ENCODE measurements at regions not wholly inside any gene's neighbourhood (a gene's known extent, or its start where the extent isn't known, plus 50 kb on each side); places are given as distances from the start of the nearest gene placed in this dataset.

DNA sequence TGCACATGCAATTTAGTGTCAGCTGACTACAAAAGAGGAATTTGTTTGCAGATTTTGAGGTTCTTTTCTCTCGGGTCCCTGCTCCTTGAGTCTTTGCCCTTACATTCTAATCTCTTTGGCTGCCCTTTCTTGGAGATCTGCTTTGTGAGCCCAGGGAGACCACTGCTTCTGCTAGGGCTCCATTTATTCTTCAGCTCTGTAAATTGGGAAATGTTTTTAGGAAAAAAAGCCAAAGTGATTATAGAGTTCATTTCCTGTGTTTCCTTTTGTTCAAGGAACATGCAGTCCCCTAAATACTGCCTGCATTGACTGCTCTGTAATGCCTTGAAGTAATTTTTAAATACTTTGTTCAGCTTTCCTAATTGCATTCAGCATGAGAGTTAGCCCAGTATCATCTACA, 197.4 kb downstream of the CSNK1G3 start:
- Histone ChIP-seq H3K27ac (ENCODE audit: extremely low read depth, low read depth, low read length) (no peak overlapping the region), H3K4me3 (ENCODE audit: low read depth, low read length) (no peak overlapping the region), H3K4me1 (ENCODE audit: control insufficient read depth, insufficient read depth, low read length) (no peaks in the 10 kb centered on the region), H3K9me3 (ENCODE audit: control insufficient read depth, insufficient read depth, low read depth, low read length) (no peaks in the 10 kb centered on the region), H3K36me3 (ENCODE audit: control insufficient read depth in 2 of 2, insufficient read depth in 1 of 2, low read length in 2 of 2) (no peaks in the 10 kb centered on the region)
- ChIA-PET POLR2A (no interaction called here), CTCF (no interaction called here)
- no peak for TF ChIP-seq ZFP37 (tag by site-specific recombination; IDR thresholded peaks at IDR 0.05)
- TF ChIP-seq ZNF549 (tag by site-specific recombination; IDR thresholded peaks at IDR 0.05), result no peak
- TF ChIP-seq HOXD13 (CRISPR knock-in tag; IDR thresholded peaks at IDR 0.05; ENCODE audit: borderline replicate concordance), result no peak
- TF ChIP-seq KLF9 (tag by site-specific recombination; IDR thresholded peaks at IDR 0.05; ENCODE audit: low read depth), result no peak
- no peak for TF ChIP-seq ZBTB17 (tag by site-specific recombination; IDR thresholded peaks at IDR 0.05)
- TF ChIP-seq ZNF23 (tag by site-specific recombination; IDR thresholded peaks at IDR 0.05; ENCODE audit: borderline replicate concordance), result no peak
- TF ChIP-seq, protein P1, sequence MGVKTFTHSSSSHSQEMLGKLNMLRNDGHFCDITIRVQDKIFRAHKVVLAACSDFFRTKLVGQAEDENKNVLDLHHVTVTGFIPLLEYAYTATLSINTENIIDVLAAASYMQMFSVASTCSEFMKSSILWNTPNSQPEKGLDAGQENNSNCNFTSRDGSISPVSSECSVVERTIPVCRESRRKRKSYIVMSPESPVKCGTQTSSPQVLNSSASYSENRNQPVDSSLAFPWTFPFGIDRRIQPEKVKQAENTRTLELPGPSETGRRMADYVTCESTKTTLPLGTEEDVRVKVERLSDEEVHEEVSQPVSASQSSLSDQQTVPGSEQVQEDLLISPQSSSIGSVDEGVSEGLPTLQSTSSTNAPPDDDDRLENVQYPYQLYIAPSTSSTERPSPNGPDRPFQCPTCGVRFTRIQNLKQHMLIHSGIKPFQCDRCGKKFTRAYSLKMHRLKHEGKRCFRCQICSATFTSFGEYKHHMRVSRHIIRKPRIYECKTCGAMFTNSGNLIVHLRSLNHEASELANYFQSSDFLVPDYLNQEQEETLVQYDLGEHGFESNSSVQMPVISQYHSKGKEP (tag by site-specific recombination; IDR thresholded peaks at IDR 0.05), result no peak
- TF ChIP-seq, protein P2, sequence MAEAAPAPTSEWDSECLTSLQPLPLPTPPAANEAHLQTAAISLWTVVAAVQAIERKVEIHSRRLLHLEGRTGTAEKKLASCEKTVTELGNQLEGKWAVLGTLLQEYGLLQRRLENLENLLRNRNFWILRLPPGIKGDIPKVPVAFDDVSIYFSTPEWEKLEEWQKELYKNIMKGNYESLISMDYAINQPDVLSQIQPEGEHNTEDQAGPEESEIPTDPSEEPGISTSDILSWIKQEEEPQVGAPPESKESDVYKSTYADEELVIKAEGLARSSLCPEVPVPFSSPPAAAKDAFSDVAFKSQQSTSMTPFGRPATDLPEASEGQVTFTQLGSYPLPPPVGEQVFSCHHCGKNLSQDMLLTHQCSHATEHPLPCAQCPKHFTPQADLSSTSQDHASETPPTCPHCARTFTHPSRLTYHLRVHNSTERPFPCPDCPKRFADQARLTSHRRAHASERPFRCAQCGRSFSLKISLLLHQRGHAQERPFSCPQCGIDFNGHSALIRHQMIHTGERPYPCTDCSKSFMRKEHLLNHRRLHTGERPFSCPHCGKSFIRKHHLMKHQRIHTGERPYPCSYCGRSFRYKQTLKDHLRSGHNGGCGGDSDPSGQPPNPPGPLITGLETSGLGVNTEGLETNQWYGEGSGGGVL (tag by site-specific recombination; IDR thresholded peaks at IDR 0.05), result no peak

DNA sequence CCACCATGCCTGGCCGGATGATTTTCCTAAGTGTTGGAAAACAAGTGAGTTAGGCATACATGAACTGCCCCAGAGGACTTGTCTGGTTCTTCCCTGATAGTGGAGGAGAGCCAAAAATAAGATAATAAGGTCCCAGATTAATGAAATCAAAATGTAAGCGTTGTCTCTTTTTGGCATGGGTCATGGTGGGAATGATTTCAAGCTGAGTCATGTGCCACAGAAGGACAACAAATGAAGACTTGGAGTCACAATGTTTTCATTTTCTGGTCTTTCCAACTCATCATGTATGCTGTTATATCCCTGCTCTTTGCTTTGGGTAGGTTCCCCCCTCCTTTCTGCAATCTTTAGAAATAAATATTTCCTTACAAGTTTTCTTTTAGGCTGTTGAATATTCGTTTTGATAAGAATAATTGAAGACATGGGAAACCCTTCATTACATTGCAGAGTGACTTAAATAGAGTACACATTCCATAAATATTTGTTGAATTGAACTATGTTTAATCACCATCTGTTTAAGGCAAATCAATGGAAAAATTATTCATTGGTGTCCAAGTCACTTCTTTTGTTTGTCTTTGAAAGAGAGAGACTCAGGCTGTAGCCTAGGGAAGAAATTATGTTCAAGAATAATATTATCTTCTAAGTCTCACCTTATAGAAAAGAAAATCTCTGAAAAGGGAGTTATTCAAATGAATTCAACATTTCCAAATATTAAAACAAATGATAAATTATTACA, 196.3 kb downstream of the CSNK1G3 start:
- H3K4me1 ChIP-seq (ENCODE audit: control insufficient read depth, insufficient read depth, low read length), result no peaks in the 10 kb centered on the region
- no peak overlapping the region for H3K27ac ChIP-seq (ENCODE audit: extremely low read depth, low read depth, low read length)
- no peak overlapping the region for H3K4me3 ChIP-seq (ENCODE audit: low read depth, low read length)
- POLR2A ChIA-PET, result no interaction called here
- CTCF ChIA-PET, result no interaction called here
- no peaks in the 10 kb centered on the region for H3K9me3 ChIP-seq (ENCODE audit: control insufficient read depth, insufficient read depth, low read depth, low read length)
- H3K36me3 ChIP-seq (ENCODE audit: control insufficient read depth in 2 of 2, insufficient read depth in 1 of 2, low read length in 2 of 2), result no peaks in the 10 kb centered on the region
- TF ChIP-seq ZNF837 (tag by site-specific recombination; IDR thresholded peaks at IDR 0.05) (no peak), SP3 (tag by site-specific recombination; IDR thresholded peaks at IDR 0.05) (no peak), ZNF391 (tag by site-specific recombination; IDR thresholded peaks at IDR 0.05; ENCODE audit: borderline replicate concordance, low read depth) (no peak), ZNF792 (tag by site-specific recombination; IDR thresholded peaks at IDR 0.05) (no peak), ZNF174 (tag by site-specific recombination; IDR thresholded peaks at IDR 0.05) (no peak), ZNF600 (tag by site-specific recombination; IDR thresholded peaks at IDR 0.05) (no peak), ZNF76 (tag by site-specific recombination; IDR thresholded peaks at IDR 0.05; ENCODE audit: borderline replicate concordance, low read depth) (no peak), ZNF670 (tag by site-specific recombination; IDR thresholded peaks at IDR 0.05; ENCODE audit: low read depth) (no peak), ZNF184 (tag by site-specific recombination; IDR thresholded peaks at IDR 0.05) (no peak), HOXD13 (CRISPR knock-in tag; IDR thresholded peaks at IDR 0.05; ENCODE audit: borderline replicate concordance) (no peak), ZNF16 (tag by site-specific recombination; IDR thresholded peaks at IDR 0.05; ENCODE audit: low read depth) (no peak), ZNF571 (tag by site-specific recombination; IDR thresholded peaks at IDR 0.05) (no peak), ZNF624 (tag by site-specific recombination; IDR thresholded peaks at IDR 0.05) (no peak), SCRT1 (tag by site-specific recombination; IDR thresholded peaks at IDR 0.05; ENCODE audit: borderline replicate concordance) (no peak), ZNF211 (tag by site-specific recombination; IDR thresholded peaks at IDR 0.05; ENCODE audit: low read depth) (no peak), ZNF529 (tag by site-specific recombination; IDR thresholded peaks at IDR 0.05; ENCODE audit: insufficient replicate concordance) (no peak)

Data from HEK293 (cell line).